GM12864 (cell line): ENCODE measurements at regions not wholly inside any gene's neighbourhood (a gene's known extent, or its start where the extent isn't known, plus 50 kb on each side); places are given as distances from the start of the nearest gene placed in this dataset.
"Not testable (repeated sequence)": the region's sequence is repeated elsewhere in the genome, so short reads cannot be mapped to it uniquely, and the experiment has no call there.

Experiments used
- DNase-seq: peaks from one replicate; pipeline ENCODE4 v3.0.0-alpha.2; 2011; ENCODE audit warnings: low read depth
- H3K4me3 ChIP-seq: 2 replicates; pipeline ENCODE4 v1.5.1; 2011; ENCODE audit warnings: mild to moderate bottlenecking, low read depth, low read length, control low read depth
- TF ChIP-seq, protein P1 (sequence below): IDR thresholded peaks from 2 replicates; pipeline ENCODE4 v1.5.1; 2011; ENCODE audit warnings: low read depth, mild to moderate bottlenecking, moderate library complexity, low read length, control low read depth, inconsistent platforms; ENCODE audit errors: missing control alignments

DNA sequence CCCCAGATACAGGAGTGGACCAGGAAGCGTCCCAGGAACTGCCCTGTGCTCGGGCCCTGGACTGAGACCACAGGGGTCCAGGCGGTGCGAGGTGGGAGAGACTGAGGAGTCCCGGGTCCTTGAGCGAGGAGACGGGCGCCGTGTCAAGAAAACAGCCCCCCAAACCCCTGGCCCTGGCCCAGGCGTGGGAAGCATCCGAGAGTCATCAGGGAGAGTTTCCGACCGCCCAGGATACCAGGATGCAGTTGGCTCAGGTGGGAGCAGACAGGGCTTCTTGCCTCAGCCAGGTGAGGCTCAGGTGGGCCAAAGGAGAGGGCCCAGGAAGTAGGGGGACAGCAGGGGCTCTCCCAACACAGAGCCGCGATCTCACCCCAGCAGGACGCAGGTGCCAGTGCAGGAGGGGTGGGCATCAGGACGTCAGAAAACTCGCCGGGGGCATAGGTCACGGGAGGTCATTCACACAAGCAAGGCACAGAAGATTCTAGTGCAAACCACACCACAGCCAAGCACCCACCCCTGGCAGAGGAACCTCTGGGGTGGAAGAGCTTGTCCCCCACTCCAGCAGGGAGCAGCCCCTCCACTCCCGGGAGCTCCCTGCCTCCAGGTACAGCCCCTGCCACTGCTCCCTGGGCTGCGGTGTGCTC is 102.5 kb upstream of the EIF5 start:
- DNase-seq = no peak
- TF ChIP-seq, protein P1, sequence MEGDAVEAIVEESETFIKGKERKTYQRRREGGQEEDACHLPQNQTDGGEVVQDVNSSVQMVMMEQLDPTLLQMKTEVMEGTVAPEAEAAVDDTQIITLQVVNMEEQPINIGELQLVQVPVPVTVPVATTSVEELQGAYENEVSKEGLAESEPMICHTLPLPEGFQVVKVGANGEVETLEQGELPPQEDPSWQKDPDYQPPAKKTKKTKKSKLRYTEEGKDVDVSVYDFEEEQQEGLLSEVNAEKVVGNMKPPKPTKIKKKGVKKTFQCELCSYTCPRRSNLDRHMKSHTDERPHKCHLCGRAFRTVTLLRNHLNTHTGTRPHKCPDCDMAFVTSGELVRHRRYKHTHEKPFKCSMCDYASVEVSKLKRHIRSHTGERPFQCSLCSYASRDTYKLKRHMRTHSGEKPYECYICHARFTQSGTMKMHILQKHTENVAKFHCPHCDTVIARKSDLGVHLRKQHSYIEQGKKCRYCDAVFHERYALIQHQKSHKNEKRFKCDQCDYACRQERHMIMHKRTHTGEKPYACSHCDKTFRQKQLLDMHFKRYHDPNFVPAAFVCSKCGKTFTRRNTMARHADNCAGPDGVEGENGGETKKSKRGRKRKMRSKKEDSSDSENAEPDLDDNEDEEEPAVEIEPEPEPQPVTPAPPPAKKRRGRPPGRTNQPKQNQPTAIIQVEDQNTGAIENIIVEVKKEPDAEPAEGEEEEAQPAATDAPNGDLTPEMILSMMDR = no peak
- no peak overlapping the region for H3K4me3 ChIP-seq

DNA sequence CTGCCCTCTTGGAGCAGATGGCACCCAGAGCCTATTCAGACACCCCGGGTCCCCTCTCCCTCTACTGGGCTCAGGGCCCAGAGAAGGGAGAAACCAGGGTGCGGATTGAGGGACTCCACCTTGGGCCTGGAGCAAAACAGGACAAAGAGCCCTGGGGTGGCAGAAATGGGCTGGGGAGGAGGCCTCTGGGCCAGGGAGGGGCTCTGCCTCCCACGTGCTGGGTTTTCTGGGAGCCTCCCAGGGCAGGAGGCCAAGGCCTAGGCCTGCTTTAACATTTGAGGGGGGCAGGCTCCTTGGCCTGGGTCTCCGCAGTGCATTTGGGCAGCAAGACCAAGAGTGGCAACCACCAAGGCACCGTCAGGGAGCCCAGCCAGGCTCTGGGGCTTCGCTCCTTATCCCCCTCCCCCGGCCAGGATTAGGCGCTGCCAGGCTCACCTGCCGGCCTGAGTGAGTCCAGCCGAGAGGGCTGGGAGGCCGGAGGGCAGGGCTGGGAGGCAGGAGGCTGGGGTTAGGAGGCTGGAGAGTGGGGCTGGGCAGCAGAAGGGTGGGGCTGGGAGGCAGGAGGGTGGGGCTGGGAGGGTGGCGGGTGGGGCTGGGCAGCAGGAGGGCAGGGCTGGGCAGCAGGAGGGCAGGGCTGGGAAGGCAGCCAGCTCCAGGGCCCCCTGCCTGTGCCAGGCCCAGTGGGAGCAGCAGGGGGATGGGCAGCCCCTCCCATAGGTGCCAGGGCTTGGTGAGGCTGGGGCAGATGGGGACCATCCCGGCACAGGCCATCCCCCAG is 101.8 kb upstream of the EIF5 start:
- TF ChIP-seq, protein P1 = no peak
- DNase-seq = no peak
- no peak overlapping the region for H3K4me3 ChIP-seq

DNA sequence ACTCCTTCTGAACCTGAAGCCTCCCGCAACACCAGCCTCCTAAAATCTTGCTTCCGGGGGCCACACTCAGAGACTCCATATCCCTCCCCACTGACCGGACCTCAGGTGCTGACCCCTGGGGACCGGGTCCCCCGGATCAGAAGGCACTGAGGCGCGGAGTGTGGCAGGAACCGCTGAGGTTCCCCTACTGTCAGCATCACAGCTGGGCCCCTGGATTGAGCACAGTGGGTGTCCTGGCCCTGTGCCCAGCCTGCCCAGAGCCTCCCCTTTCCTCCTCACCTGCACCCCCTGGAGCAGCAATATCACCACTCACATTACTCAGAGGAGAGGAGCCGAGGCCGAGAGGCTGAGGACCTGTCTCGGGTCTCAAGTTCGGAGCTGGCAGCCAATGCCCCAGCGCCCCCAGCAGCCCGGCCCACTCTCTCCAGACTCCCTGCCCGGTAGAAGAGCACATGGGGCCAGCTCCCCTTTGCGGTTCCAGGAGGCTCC is 101.2 kb upstream of the EIF5 start:
- H3K4me3 ChIP-seq = no peak overlapping the region
- DNase-seq = no peak
- TF ChIP-seq, protein P1 = no peak

DNA sequence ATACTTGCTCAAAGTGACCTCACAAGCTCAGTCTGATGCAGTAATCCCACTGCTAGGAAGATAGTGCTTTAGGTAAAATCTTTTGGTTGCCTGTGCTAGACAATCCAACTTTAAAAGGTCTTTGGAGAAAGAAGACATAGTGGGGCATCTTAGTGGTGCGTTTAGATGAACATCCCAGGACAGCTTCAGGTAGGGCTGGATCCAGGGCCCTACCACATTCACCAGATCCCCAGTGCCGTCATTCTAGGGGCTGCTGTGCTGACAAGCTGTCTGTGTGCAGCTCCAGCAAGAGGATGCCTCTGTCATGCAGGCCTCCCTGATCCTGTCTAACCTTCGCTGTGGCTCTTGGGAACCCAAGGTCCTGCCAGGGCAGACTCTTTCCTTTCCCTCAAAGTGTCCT is 100.7 kb upstream of the EIF5 start:
- TF ChIP-seq, protein P1 = no peak
- no peak for DNase-seq
- no peak overlapping the region for H3K4me3 ChIP-seq

DNA sequence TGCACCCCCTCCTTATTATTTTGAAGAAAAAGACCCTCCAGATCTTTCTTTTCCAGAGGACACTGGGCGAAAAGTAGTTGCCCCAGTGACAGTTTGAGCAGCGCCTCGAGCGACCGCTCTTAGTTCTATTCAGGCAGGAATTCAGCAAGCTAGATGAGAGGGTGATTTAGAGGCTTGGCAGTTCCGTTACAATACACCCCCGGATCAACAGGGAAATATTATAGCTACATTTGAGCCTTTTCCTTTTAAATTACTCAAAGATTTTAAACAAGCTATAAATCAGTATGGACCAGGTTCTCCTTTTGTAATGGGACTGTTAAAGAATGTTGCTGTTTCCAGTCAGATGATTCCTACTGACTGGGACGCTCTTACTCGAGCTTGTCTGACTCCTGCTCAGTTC is 99.2 kb upstream of the EIF5 start:
- not testable (repeated sequence) for DNase-seq, H3K4me3 ChIP-seq

DNA sequence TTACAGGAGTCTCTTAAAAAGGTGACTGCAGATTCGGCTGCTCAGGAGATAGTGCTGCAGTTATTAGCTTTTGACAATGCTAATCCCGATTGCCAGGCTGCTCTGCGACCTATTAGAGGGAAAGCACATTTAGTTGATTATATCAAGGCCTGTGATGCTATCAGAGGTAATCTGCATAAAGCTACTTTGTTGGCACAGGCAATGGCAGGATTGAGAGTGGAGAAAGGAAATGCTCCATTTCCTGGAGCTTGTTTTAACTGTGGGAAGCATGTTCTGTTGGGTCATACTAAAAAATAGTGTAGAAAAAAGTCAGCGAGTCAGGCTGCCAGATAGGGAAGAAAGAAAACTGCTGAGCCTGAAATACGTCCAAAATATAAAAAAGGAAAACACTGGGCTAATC is 98.5 kb upstream of the EIF5 start:
- not testable (repeated sequence) for H3K4me3 ChIP-seq

DNA sequence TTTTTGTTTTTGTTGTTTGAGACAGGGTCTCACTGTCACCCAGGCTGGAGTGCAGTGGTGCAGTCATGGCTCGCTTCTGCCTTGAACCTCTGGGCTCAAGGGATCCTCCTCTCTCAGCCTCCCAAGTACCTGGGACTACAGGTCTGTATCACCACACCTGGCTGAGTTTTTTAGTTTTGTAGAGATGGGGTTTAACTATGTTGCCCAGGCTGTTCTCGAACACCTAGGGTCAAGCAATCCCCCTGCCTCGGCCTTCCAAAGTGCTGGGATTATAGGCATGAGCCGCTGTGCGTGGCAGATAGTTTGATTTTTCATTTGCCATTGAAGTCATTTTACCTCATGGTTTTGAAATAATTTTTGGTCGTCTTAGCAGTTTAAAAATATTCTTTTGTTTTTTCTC is 94.3 kb upstream of the EIF5 start:
- DNase-seq = no peak
- TF ChIP-seq, protein P1 = no peak
- no peak overlapping the region for H3K4me3 ChIP-seq

More for the DNA sequence above, 98.5 kb upstream of the EIF5 start:
- not testable (repeated sequence) for DNase-seq

DNA sequence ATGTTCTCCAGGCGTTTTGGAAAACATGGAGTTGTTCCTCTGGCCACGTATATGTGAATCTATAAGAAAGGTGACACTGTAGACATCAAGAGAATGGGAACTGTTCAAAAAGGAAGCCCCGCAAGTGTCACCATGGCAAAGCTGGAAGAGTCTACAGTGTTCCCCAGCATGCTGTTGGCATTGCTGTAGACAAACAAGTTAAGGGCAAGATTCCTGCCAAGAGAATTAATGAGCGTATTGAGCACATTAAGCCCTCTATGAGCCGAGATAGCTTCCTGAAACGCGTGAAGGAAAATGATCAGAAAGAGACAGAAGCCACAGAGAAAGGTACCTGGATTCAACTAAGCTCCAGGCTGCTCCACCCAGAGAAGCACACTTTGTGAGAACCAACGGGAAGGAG is 92.5 kb upstream of the EIF5 start:
- no peak for DNase-seq
- H3K4me3 ChIP-seq = no peak overlapping the region
- TF ChIP-seq, protein P1 = no peak
